ENCODE measurements at regions not wholly inside any gene's neighbourhood (a gene's known extent, or its start where the extent isn't known, plus 50 kb on each side); places are given as distances from the start of the nearest gene placed in this dataset.

DNA sequence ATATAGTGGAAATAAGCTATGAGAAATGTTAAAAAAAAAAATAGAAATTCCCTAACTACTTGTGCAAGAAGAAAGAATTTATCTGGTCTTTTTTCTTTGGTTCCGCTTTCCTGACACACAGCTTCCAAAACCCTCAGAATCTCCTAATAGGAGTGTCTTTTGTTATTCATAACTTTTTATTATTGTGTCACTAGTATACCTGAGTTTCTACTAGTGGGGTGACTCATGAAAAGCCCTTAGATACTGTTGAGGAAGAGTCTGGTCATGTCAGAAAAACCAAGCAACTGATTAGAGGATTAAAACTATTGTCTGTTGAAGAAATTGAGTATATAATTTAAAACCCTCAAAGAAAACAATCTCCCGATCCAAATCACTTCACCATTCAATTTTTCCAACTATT lies 152.8 kb upstream of the IFNE start:
- no peak for TF ChIP-seq FOXA1 (IDR thresholded peaks at IDR 0.05)
- no peak for TF ChIP-seq ELF4 (IDR thresholded peaks at IDR 0.05)

Data from HEK293T (cell line).